CD8-positive, alpha-beta memory T cell (primary cell): ENCODE measurements at regions not wholly inside any gene's neighbourhood (a gene's known extent, or its start where the extent isn't known, plus 50 kb on each side); places are given as distances from the start of the nearest gene placed in this dataset.

Experiments used
- CTCF ChIA-PET: fragments of 350-600 bp; sonication (Branson Sonifier 250); formaldehyde crosslinking; loops from one replicate; lab custom pipeline; 2021; ENCODE audit warnings: antibody characterized with exemption; lab: Charles Lee
- POLR2A ChIA-PET: fragments of 350-600 bp; sonication (Branson Sonifier 250); formaldehyde crosslinking; loops from one replicate; lab custom pipeline; 2021; ENCODE audit warnings: antibody characterized with exemption; lab: Charles Lee
- DNase-seq, 5 donors: peaks; one replicate each; pipeline versions ENCODE4 v3.0.0 to v3.0.0-alpha.2; 2020 to 2022; ENCODE audit warnings: mixed read lengths in 1 of 5
- H3K27ac ChIP-seq: one replicate; pipeline ENCODE4 v1.7.0; 2013; ENCODE audit warnings: low read depth, mild to moderate bottlenecking, low read length, moderate library complexity
- H3K27me3 ChIP-seq: 2 replicates; pipeline ENCODE4 v1.7.0; 2013; ENCODE audit warnings: low read length, mild to moderate bottlenecking; ENCODE audit not compliant: insufficient read depth, poor library complexity, severe bottlenecking
- H3K36me3 ChIP-seq: 2 replicates; pipeline ENCODE4 v1.7.0; 2013; ENCODE audit warnings: mild to moderate bottlenecking, low read length, moderate library complexity; ENCODE audit not compliant: insufficient read depth
- H3K4me1 ChIP-seq: 2 replicates; pipeline ENCODE4 v1.7.0; 2013; ENCODE audit warnings: mild to moderate bottlenecking, low read length, moderate library complexity; ENCODE audit not compliant: insufficient read depth
- H3K4me3 ChIP-seq: 2 replicates; pipeline ENCODE4 v1.7.0; 2013; ENCODE audit warnings: mild to moderate bottlenecking, low read length
- H3K9me3 ChIP-seq: 2 replicates; pipeline ENCODE4 v1.7.0; 2013; ENCODE audit warnings: mild to moderate bottlenecking, low read length
- H3K27ac Mint-ChIP-seq, 8 donors: one replicate each; pipeline ENCODE4 v1.8.0; 2020 to 2021; ENCODE audit warnings: mixed read lengths in 8 of 8, mild to moderate bottlenecking in 6 of 8, inconsistent platforms in 3 of 8, moderate library complexity in 3 of 8
- H3K27me3 Mint-ChIP-seq, 2 donors: one replicate each; pipeline ENCODE4 v1.8.0; 2020 to 2021; ENCODE audit warnings: mixed read lengths in 2 of 2, mild to moderate bottlenecking in 1 of 2, moderate library complexity in 1 of 2
- H3K36me3 Mint-ChIP-seq, 3 donors: one replicate each; pipeline ENCODE4 v1.8.0; 2020 to 2021; ENCODE audit warnings: mixed read lengths in 3 of 3, inconsistent platforms in 1 of 3, mild to moderate bottlenecking in 1 of 3
- H3K4me1 Mint-ChIP-seq, 3 donors: one replicate each; pipeline ENCODE4 v1.8.0; 2020 to 2021; ENCODE audit warnings: mixed read lengths in 3 of 3, inconsistent platforms in 1 of 3, mild to moderate bottlenecking in 1 of 3
- H3K4me3 Mint-ChIP-seq, 7 donors: one replicate each; pipeline ENCODE4 v1.8.0; 2020 to 2021; ENCODE audit warnings: mixed read lengths in 7 of 7, mild to moderate bottlenecking in 6 of 7, moderate library complexity in 4 of 7, inconsistent platforms in 2 of 7
- H3K9me3 Mint-ChIP-seq, 5 donors: one replicate each; pipeline ENCODE4 v1.8.0; 2020 to 2022; ENCODE audit warnings: mixed read lengths in 5 of 5, mild to moderate bottlenecking in 3 of 5, moderate library complexity in 2 of 5, inconsistent platforms in 1 of 5

DNA sequence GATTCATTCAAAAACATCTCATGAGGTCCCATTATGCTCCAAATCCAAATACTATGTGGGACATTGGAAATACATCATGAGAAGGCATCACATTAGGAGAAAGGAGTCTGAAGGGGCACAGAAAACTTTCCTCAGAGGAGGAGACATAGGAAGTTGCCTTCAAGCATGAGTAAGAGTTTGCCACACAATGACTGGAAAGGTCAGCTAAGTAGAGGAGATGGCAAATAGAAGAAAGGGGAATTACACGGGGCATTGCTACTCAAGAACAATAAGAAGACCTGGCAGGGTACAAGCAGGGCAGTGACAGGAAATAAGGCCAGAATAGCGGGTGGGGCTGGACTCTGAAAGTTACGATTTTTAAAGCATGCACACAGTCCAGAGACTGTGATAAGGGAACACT lies 231.6 kb downstream of the SPRY2 start:
- H3K27ac Mint-ChIP-seq: no peak overlapping the region
- no peaks in the 10 kb centered on the region for H3K4me1 Mint-ChIP-seq
- no peak overlapping the region for H3K4me3 Mint-ChIP-seq
- Histone ChIP-seq H3K36me3 (no peaks in the 10 kb centered on the region), H3K27ac (no peak overlapping the region), H3K9me3 (no peaks in the 10 kb centered on the region), H3K4me3 (no peak overlapping the region), H3K27me3 (no peaks in the 10 kb centered on the region), H3K4me1 (no peaks in the 10 kb centered on the region)
- no peak for DNase-seq
- ChIA-PET CTCF (no interaction called here), POLR2A (no interaction called here)
- H3K36me3 Mint-ChIP-seq: no peaks in the 10 kb centered on the region
- H3K9me3 Mint-ChIP-seq: peaks cover 0 to 11% (median 2%) of the 10 kb centered on the region in 5 donors
- H3K27me3 Mint-ChIP-seq: peaks cover 0 to 3% of the 10 kb centered on the region in 2 donors

DNA sequence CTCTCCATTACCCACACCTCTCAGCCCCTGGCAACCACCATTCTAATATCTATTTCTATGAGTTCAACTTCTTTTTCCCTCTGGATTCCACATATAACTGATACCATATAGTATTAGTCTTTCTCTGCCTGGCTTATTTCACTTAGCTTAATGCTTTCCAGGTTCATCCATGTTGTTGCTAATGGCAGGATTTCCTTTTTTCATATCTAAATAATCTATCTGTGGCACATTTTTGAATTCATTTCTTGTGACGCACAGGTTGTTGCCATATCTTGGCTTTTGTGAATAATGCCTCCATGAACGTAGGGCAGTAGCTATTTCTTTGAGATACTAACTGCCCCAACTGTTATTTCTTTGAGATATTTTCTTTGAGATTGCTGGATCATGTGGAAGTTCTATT lies 235.6 kb downstream of the SPRY2 start:
- Mint-ChIP-seq H3K27me3 (peaks cover 0 to 2% of the 10 kb centered on the region in 2 donors), H3K4me3 (no peak overlapping the region), H3K27ac (no peak overlapping the region), H3K9me3 (peaks cover 0 to 11% (median 2%) of the 10 kb centered on the region in 5 donors), H3K36me3 (no peaks in the 10 kb centered on the region), H3K4me1 (no peaks in the 10 kb centered on the region)
- ChIA-PET POLR2A (no interaction called here), CTCF (no interaction called here)
- DNase-seq: no peak
- Histone ChIP-seq H3K4me1 (no peaks in the 10 kb centered on the region), H3K27me3 (no peaks in the 10 kb centered on the region), H3K27ac (no peak overlapping the region), H3K36me3 (no peaks in the 10 kb centered on the region), H3K4me3 (no peak overlapping the region), H3K9me3 (no peaks in the 10 kb centered on the region)

DNA sequence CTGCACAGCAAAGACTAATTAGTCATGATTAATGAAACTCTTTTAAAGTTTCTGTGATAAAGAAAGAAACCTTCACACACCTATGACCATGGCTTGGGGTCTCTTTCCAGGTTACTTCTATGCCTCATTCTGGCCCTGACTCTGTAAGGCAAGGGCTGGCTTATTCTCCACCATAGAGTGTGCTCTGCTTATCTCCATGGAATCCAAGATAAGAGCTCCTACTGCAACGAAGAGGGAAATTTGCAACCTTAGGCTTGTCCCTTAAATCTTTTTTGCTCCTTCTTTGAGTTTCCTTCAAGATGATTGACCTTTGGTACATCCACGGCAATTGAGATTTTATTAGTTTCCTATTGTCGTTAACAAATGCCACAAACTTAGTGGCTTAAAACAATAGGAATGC lies 239.9 kb downstream of the SPRY2 start:
- CTCF ChIA-PET: no interaction called here

DNA sequence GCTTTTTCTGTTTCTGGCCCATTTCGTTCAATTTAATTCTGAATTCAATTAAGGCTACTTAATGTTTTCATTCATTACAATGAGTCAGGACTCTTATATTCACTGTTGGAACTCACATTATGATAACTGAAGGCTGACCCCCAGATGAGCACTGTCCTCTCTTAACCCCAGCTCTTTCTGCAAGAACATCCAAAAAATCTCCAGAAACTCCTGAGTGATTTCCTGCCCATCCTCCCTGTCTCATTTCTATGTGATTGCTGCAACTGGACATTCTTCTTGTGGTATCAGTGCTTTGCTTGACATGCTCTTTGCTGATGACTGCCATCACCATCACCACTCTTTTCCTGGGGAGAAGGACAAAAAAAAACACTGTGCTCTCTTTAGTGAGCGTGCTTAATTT lies 240.3 kb downstream of the SPRY2 start:
- no peak for DNase-seq
- no peak overlapping the region for H3K27ac Mint-ChIP-seq
- Histone ChIP-seq H3K4me3 (no peak overlapping the region), H3K36me3 (no peaks in the 10 kb centered on the region), H3K27me3 (no peaks in the 10 kb centered on the region), H3K9me3 (no peaks in the 10 kb centered on the region), H3K4me1 (no peaks in the 10 kb centered on the region), H3K27ac (no peak overlapping the region)
- ChIA-PET CTCF (no interaction called here), POLR2A (no interaction called here)
- H3K9me3 Mint-ChIP-seq: peaks cover 0 to 4% (median 0%) of the 10 kb centered on the region in 5 donors
- no peaks in the 10 kb centered on the region for H3K4me1 Mint-ChIP-seq
- H3K36me3 Mint-ChIP-seq: no peaks in the 10 kb centered on the region
- H3K4me3 Mint-ChIP-seq: no peak overlapping the region
- H3K27me3 Mint-ChIP-seq: no peaks in the 10 kb centered on the region

More for the DNA sequence above, 239.9 kb downstream of the SPRY2 start:
- Mint-ChIP-seq H3K9me3 (peaks cover 0 to 4% (median 0%) of the 10 kb centered on the region in 5 donors), H3K4me3 (no peak overlapping the region), H3K27me3 (no peaks in the 10 kb centered on the region), H3K36me3 (no peaks in the 10 kb centered on the region), H3K4me1 (no peaks in the 10 kb centered on the region), H3K27ac (no peak overlapping the region)
- POLR2A ChIA-PET: no interaction called here
- Histone ChIP-seq H3K36me3 (no peaks in the 10 kb centered on the region), H3K9me3 (no peaks in the 10 kb centered on the region), H3K4me1 (no peaks in the 10 kb centered on the region), H3K4me3 (no peak overlapping the region), H3K27ac (no peak overlapping the region), H3K27me3 (no peaks in the 10 kb centered on the region)
- no peak for DNase-seq

DNA sequence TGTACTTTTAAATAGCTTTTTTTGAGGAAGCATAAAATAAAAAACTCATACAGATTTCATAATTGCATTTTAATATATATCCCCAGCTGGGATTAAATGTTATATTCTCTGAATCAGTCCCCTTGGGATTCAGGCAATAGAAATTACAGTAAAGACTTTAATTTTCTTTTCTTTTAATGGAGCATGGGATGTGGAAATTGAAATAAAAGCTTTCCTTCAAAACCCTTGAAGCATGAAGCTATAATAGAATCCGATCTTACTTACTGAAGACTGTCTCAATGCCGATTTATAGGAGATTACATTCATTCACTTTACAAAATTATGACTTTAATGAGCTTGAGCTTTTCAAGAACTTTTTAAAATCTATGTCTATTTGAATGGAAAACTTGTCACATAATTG lies 243.4 kb downstream of the SPRY2 start:
- Histone ChIP-seq H3K27ac (no peak overlapping the region), H3K4me3 (no peak overlapping the region), H3K27me3 (no peaks in the 10 kb centered on the region), H3K9me3 (no peaks in the 10 kb centered on the region), H3K4me1 (no peaks in the 10 kb centered on the region), H3K36me3 (no peaks in the 10 kb centered on the region)
- ChIA-PET POLR2A (no interaction called here), CTCF (no interaction called here)
- no peaks in the 10 kb centered on the region for H3K36me3 Mint-ChIP-seq
- H3K9me3 Mint-ChIP-seq: peaks cover 0 to 7% (median 0%) of the 10 kb centered on the region in 5 donors
- no peak overlapping the region for H3K4me3 Mint-ChIP-seq
- no peak overlapping the region for H3K27ac Mint-ChIP-seq
- DNase-seq: no peak
- no peaks in the 10 kb centered on the region for H3K4me1 Mint-ChIP-seq
- no peaks in the 10 kb centered on the region for H3K27me3 Mint-ChIP-seq

DNA sequence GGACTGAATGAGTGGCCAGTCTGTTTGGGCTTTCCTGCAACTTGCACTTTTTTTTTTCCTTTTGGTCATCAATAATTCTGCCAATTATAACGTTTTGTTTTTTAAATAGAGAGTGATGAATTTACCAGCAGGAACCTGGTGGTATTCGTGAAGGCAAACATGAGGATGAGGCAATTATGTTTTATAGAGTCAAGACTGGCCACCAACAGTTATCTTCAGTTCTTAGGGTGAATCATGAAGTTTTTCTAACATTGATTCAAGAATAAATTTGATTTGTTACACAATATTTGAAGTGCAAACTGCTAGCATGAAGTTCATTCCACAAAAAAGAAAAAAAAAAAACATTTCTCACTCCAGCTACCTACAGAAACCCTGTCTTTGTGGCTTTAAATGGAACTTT lies 244.5 kb downstream of the SPRY2 start:
- Histone ChIP-seq H3K27me3 (no peaks in the 10 kb centered on the region), H3K4me3 (no peak overlapping the region), H3K36me3 (no peaks in the 10 kb centered on the region), H3K27ac (no peak overlapping the region), H3K4me1 (no peaks in the 10 kb centered on the region), H3K9me3 (no peaks in the 10 kb centered on the region)
- Mint-ChIP-seq H3K27me3 (peaks cover 0 to 4% of the 10 kb centered on the region in 2 donors), H3K27ac (no peak overlapping the region), H3K36me3 (no peaks in the 10 kb centered on the region), H3K9me3 (peaks cover 0 to 7% (median 0%) of the 10 kb centered on the region in 5 donors), H3K4me3 (no peak overlapping the region), H3K4me1 (no peaks in the 10 kb centered on the region)
- DNase-seq: no peak
- ChIA-PET CTCF (interaction anchor here (0.7 kb wide), 1 partner anchor 10 kb away, joined by 3 read pairs; no protein-coding TSS in a partner anchor), POLR2A (no interaction called here)

DNA sequence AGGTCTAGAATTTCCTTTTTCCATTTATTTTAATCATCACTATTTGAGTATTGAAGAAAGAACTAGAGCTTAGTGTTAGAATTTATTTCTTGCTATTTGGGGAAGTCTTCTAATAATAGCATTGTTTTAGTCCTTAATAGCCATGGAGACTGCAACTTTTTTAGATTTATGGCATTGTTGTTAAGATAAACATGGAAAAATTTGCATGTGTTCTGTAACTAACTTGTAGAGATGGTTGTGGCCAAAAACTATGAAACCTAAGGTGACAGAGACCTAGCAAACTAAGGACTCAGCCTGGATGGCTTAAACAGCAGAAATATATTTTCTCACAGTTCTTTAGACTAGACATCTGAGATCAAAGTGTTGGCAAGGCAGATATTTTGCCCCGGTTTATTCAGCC lies 246.4 kb downstream of the SPRY2 start:
- H3K4me3 Mint-ChIP-seq: no peak overlapping the region
- DNase-seq: no peak
- Histone ChIP-seq H3K36me3 (no peaks in the 10 kb centered on the region), H3K27me3 (no peaks in the 10 kb centered on the region), H3K4me1 (no peaks in the 10 kb centered on the region), H3K27ac (no peak overlapping the region), H3K4me3 (no peak overlapping the region), H3K9me3 (no peaks in the 10 kb centered on the region)
- H3K4me1 Mint-ChIP-seq: no peaks in the 10 kb centered on the region
- H3K27me3 Mint-ChIP-seq: peaks cover 0 to 4% of the 10 kb centered on the region in 2 donors
- H3K36me3 Mint-ChIP-seq: no peaks in the 10 kb centered on the region
- ChIA-PET CTCF (no interaction called here), POLR2A (no interaction called here)
- peaks cover 0 to 6% (median 0%) of the 10 kb centered on the region in 5 donors for H3K9me3 Mint-ChIP-seq
- no peak overlapping the region for H3K27ac Mint-ChIP-seq

DNA sequence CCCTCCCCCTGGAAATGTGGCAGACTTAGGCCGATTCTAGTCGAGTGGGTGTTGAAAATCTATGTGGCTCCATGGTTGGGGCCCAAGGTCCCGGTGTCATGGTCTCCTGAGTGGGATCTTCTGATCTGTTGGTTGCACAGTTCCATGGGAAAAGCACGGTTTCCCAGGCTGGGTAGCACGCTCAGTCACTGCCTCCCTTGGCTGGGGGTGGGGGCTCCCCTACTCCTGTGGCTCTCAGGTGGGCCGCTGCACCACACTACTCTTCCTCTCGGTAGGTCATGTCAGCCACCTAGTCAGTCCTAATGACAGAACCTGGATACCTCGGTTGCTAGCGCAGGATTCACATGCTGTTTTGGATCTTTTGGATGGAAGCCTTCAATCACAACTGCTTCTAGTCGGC lies 247.0 kb downstream of the SPRY2 start:
- Histone ChIP-seq H3K4me1 (no peaks in the 10 kb centered on the region), H3K36me3 (no peaks in the 10 kb centered on the region), H3K27ac (no peak overlapping the region), H3K27me3 (no peaks in the 10 kb centered on the region), H3K9me3 (no peaks in the 10 kb centered on the region), H3K4me3 (no peak overlapping the region)
- ChIA-PET CTCF (no interaction called here), POLR2A (no interaction called here)
- no peak for DNase-seq
- Mint-ChIP-seq H3K4me1 (no peaks in the 10 kb centered on the region), H3K9me3 (peaks cover 0 to 6% (median 0%) of the 10 kb centered on the region in 5 donors), H3K4me3 (no peak overlapping the region), H3K27ac (no peak overlapping the region), H3K36me3 (no peaks in the 10 kb centered on the region), H3K27me3 (peaks cover 0 to 4% of the 10 kb centered on the region in 2 donors)

DNA sequence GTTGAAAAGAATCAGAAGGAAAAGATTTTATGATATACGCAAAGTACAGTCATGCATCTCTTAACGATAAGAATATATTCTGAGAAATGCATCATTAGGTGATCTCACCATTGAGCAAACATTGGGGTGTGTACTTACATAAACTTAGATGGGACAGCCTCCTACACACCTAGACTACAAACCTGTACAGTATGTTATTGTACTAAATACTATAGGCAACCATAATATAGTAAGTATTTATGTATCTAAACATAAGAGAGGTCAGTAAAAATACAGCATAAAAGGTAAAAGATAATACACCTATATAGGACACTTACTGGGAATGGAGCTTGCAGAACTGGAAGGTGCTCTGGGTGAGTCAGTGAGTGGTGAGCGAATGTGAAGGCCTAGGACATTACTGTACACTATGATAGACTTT lies 254.6 kb downstream of the SPRY2 start:
- H3K27me3 Mint-ChIP-seq: no peaks in the 10 kb centered on the region
- CTCF ChIA-PET: no interaction called here

More for the DNA sequence above, 254.6 kb downstream of the SPRY2 start:
- Histone ChIP-seq H3K4me1 (no peaks in the 10 kb centered on the region), H3K4me3 (no peak overlapping the region), H3K9me3 (no peaks in the 10 kb centered on the region), H3K27me3 (no peaks in the 10 kb centered on the region), H3K27ac (no peak overlapping the region), H3K36me3 (no peaks in the 10 kb centered on the region)
- POLR2A ChIA-PET: no interaction called here
- H3K4me3 Mint-ChIP-seq: no peak overlapping the region
- H3K4me1 Mint-ChIP-seq: no peaks in the 10 kb centered on the region
- H3K36me3 Mint-ChIP-seq: no peaks in the 10 kb centered on the region
- DNase-seq: no peak
- H3K9me3 Mint-ChIP-seq: no peaks in the 10 kb centered on the region
- no peak overlapping the region for H3K27ac Mint-ChIP-seq
